ENCODE measurements at regions not wholly inside any gene's neighbourhood (a gene's known extent, or its start where the extent isn't known, plus 50 kb on each side); places are given as distances from the start of the nearest gene placed in this dataset.

GRCh38 chr17:63075969-63076368 is 109.9 kb downstream of the TANC2 start:
- no peaks in the 10 kb centered on the region for H3K36me3 ChIP-seq
- WGBS, 3 donors = 86 to 96% (median 91%) methylated on average over 1 of the region's 1 CpG
- H3K27me3 ChIP-seq = no peaks in the 10 kb centered on the region
- H3K4me3 ChIP-seq = no peak overlapping the region
- TF ChIP-seq POLR2A (IDR thresholded peaks at IDR 0.05) (no peak), EP300 (IDR thresholded peaks at IDR 0.05) (no peak), CTCF (IDR thresholded peaks at IDR 0.05) (no peak)
- DNase-seq = no peak
- no peak overlapping the region for H3K27ac ChIP-seq
- no peaks in the 10 kb centered on the region for H3K4me1 ChIP-seq (ENCODE audit: insufficient read depth)
- no peaks in the 10 kb centered on the region for H3K9me3 ChIP-seq
- intact Hi-C loops (cut with DNase I) = no loop called here

- TF ChIP-seq EP300 (IDR thresholded peaks at IDR 0.05) = no peak
- TF ChIP-seq CTCF (IDR thresholded peaks at IDR 0.05) = no peak
- no peak for TF ChIP-seq POLR2A (IDR thresholded peaks at IDR 0.05)
- Histone ChIP-seq H3K36me3 (no peaks in the 10 kb centered on the region), H3K4me1 (ENCODE audit: insufficient read depth) (no peaks in the 10 kb centered on the region), H3K9me3 (no peaks in the 10 kb centered on the region), H3K27me3 (no peaks in the 10 kb centered on the region), H3K27ac (no peak overlapping the region), H3K4me3 (no peak overlapping the region)
- DNase-seq = no peak
- WGBS, 3 donors = 67 to 82% (median 75%) methylated on average over 3 of the region's 3 CpGs
- intact Hi-C loops (cut with DNase I) = no loop called here
These were observed 112.7 kb downstream of the TANC2 start for GRCh38 chr17:63078707-63079106.

- 90 to 95% (median 94%) methylated on average over 2 of the region's 2 CpGs for WGBS, 3 donors
These were observed 116.3 kb downstream of the TANC2 start for GRCh38 chr17:63082273-63082861.

GRCh38 chr17:63082952-63083351 is 116.9 kb downstream of the TANC2 start:
- intact Hi-C loops (cut with DNase I) = no loop called here
- H3K27me3 ChIP-seq = no peaks in the 10 kb centered on the region
- DNase-seq = no peak
- 96 to 98% (median 97%) methylated on average over 1 of the region's 1 CpG for WGBS, 3 donors
- H3K4me3 ChIP-seq = no peak overlapping the region
- no peaks in the 10 kb centered on the region for H3K36me3 ChIP-seq
- no peaks in the 10 kb centered on the region for H3K4me1 ChIP-seq (ENCODE audit: insufficient read depth)
- TF ChIP-seq CTCF (IDR thresholded peaks at IDR 0.05) (no peak), POLR2A (IDR thresholded peaks at IDR 0.05) (no peak), EP300 (IDR thresholded peaks at IDR 0.05) (no peak)
- no peaks in the 10 kb centered on the region for H3K9me3 ChIP-seq
- H3K27ac ChIP-seq = no peak overlapping the region

More at GRCh38 chr17:63082273-63082861, 116.3 kb downstream of the TANC2 start:
- Histone ChIP-seq H3K27me3 (no peaks in the 10 kb centered on the region), H3K4me1 (ENCODE audit: insufficient read depth) (no peaks in the 10 kb centered on the region), H3K4me3 (no peak overlapping the region), H3K36me3 (no peaks in the 10 kb centered on the region), H3K27ac (no peak overlapping the region), H3K9me3 (no peaks in the 10 kb centered on the region)
- TF ChIP-seq CTCF (IDR thresholded peaks at IDR 0.05) (no peak), POLR2A (IDR thresholded peaks at IDR 0.05) (no peak), EP300 (IDR thresholded peaks at IDR 0.05) (no peak)
- intact Hi-C loops (cut with DNase I) = no loop called here
- no peak for DNase-seq

Measured in ovary (tissue), 7 donors.